ENCODE measurements at regions not wholly inside any gene's neighbourhood (a gene's known extent, or its start where the extent isn't known, plus 50 kb on each side); places are given as distances from the start of the nearest gene placed in this dataset.

DNA sequence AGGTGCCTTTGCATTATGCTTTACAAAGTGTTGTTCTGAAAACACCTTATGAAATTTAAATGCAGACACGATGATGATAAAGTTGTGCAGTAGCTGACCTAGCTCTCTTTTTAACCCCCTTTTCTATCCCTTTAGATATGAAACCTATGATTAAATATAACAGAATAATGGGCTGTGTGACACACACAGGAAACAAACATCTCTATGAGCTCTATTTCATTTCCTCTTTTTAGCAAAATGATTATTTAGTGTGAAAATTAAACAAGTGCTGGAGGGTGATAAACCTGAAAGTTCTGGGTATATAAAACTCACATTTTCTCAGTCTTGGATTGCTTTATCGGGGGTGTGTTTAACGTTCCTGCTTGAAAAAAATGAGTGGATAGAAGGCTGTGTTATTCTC, 1310.5 kb upstream of the CELF2 start:
- in situ Hi-C loops (cut with MboI; ENCODE audit: low sequenced_read_pairs, unreplicated experiment), result no loop called here
- peak; percentile 12 for DNase-seq (ENCODE audit: low spot score)
- TF ChIP-seq, protein P1, sequence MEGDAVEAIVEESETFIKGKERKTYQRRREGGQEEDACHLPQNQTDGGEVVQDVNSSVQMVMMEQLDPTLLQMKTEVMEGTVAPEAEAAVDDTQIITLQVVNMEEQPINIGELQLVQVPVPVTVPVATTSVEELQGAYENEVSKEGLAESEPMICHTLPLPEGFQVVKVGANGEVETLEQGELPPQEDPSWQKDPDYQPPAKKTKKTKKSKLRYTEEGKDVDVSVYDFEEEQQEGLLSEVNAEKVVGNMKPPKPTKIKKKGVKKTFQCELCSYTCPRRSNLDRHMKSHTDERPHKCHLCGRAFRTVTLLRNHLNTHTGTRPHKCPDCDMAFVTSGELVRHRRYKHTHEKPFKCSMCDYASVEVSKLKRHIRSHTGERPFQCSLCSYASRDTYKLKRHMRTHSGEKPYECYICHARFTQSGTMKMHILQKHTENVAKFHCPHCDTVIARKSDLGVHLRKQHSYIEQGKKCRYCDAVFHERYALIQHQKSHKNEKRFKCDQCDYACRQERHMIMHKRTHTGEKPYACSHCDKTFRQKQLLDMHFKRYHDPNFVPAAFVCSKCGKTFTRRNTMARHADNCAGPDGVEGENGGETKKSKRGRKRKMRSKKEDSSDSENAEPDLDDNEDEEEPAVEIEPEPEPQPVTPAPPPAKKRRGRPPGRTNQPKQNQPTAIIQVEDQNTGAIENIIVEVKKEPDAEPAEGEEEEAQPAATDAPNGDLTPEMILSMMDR (IDR thresholded peaks at IDR 0.05; ENCODE audit: borderline replicate concordance, control extremely low read depth, extremely low read depth, insufficient read depth, missing control alignments), result no peak

DNA sequence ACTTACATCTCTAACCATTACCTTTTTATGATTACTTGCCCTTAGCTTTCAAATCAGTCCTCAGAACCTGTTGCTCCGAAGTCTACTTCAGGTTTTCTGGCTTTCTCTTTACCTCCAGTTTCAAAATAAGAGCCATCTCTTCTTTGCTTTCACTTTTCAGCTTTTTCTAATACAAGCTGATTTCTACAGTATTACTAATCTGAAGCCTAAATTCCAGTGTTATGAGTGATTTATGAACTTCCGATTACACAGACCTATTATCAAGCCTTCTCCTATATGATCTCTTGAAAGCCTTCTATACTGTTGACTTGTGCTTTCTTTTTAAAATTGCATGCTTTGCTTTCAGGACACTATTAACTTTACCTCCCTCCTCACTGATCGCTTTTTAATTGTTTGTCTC, 1307.8 kb upstream of the CELF2 start:
- in situ Hi-C loops (cut with MboI; ENCODE audit: low sequenced_read_pairs, unreplicated experiment), result no loop called here
- DNase-seq (ENCODE audit: low spot score), result no peak
- TF ChIP-seq, protein P1 (IDR thresholded peaks at IDR 0.05; ENCODE audit: borderline replicate concordance, control extremely low read depth, extremely low read depth, insufficient read depth, missing control alignments), result no peak

GRCh38 chr10:9712393-9712792, 1305.3 kb upstream of the CELF2 start:
- TF ChIP-seq, protein P1 (IDR thresholded peaks at IDR 0.05; ENCODE audit: borderline replicate concordance, control extremely low read depth, extremely low read depth, insufficient read depth, missing control alignments), result no peak
- in situ Hi-C loops (cut with MboI; ENCODE audit: low sequenced_read_pairs, unreplicated experiment), result no loop called here

DNA sequence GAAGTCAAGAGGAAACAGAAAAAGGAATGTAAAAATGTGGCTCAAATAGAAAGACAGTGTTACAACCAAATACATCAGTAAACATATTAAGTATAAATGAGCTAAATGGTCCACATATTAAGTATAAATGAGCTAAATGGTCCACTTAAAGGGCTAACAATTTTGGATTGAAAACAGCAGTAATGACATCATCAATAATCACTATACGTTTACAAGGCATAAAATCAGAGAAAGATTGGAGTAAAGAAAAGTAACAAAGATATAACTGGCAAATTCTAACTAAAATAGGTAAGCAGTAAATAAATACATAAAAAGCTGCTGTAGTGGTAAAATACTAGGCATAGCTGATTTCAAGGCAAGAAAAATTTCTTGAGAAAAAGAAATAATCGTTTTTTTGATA, 1298.4 kb upstream of the CELF2 start:
- in situ Hi-C loops (cut with MboI; ENCODE audit: low sequenced_read_pairs, unreplicated experiment), result no loop called here
- no peak for DNase-seq (ENCODE audit: low spot score)
- TF ChIP-seq, protein P1 (IDR thresholded peaks at IDR 0.05; ENCODE audit: borderline replicate concordance, control extremely low read depth, extremely low read depth, insufficient read depth, missing control alignments), result no peak

More at GRCh38 chr10:9712393-9712792, 1305.3 kb upstream of the CELF2 start:
- DNase-seq (ENCODE audit: low spot score), result no peak

GRCh38 chr10:9733766-9734165, 1283.9 kb upstream of the CELF2 start:
- in situ Hi-C loops (cut with MboI; ENCODE audit: low sequenced_read_pairs, unreplicated experiment), result no loop called here
- TF ChIP-seq, protein P1 (IDR thresholded peaks at IDR 0.05; ENCODE audit: borderline replicate concordance, control extremely low read depth, extremely low read depth, insufficient read depth, missing control alignments), result no peak
- no peak for DNase-seq (ENCODE audit: low spot score)

DNA sequence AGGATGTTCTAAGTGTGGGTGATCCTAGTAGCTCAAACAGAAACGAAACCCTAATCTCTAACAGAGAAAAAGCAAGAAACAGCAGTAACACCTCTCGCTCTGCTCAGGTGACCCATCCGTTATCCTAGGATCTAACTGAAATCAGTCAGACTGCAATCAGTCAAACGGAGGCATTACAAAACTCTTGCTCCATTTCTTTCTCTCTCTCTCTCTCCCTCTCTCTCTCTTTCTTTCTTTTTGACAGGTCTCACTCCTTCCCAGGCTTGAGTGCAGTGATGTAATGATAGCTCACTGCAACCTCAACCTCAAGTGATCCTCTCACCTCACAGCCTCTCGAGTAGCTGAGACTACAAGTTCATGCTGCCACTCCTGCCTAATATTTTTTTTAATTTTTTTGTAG, 1283.5 kb upstream of the CELF2 start:
- no peak for DNase-seq (ENCODE audit: low spot score)
- in situ Hi-C loops (cut with MboI; ENCODE audit: low sequenced_read_pairs, unreplicated experiment), result no loop called here
- TF ChIP-seq, protein P1 (IDR thresholded peaks at IDR 0.05; ENCODE audit: borderline replicate concordance, control extremely low read depth, extremely low read depth, insufficient read depth, missing control alignments), result no peak

DNA sequence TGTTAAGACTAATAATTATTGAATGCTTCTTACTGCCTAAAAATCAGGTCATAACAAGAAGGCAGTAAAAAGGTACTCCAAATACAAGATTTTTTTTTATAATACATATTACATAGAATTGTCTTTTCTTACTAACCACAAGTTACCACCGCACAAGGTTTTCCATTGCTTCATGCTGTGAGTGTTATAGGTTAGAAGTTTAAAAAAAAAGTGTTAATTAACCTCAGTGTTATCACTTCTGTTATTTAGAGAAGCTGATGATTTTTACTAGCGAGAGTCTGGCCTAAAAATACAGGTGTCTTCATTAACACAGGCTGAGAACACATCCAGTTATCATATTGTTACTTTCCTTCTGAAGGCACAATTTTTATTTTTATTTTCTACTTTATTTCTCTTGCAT, 1281.9 kb upstream of the CELF2 start:
- DNase-seq (ENCODE audit: low spot score), result no peak
- in situ Hi-C loops (cut with MboI; ENCODE audit: low sequenced_read_pairs, unreplicated experiment), result no loop called here

More for the DNA sequence above, 1281.9 kb upstream of the CELF2 start:
- TF ChIP-seq, protein P1 (IDR thresholded peaks at IDR 0.05; ENCODE audit: borderline replicate concordance, control extremely low read depth, extremely low read depth, insufficient read depth, missing control alignments), result no peak
